H9 (cell line): ENCODE measurements at regions not wholly inside any gene's neighbourhood (a gene's known extent, or its start where the extent isn't known, plus 50 kb on each side); places are given as distances from the start of the nearest gene placed in this dataset.

Experiments used
- DNase-seq: peaks from one replicate; pipeline ENCODE4 v3.0.0-alpha.2; 2017
- H2AFZ ChIP-seq: one replicate; pipeline ENCODE4 v1.6.1; 2013; ENCODE audit warnings: mild to moderate bottlenecking, low read length, control low read depth, moderate library complexity
- H2AK5ac ChIP-seq: 2 replicates; pipeline ENCODE4 v1.6.1; 2013; ENCODE audit warnings: low read length, control low read depth, mixed read lengths; ENCODE audit not compliant: insufficient read length
- H2BK120ac ChIP-seq: one replicate; pipeline ENCODE4 v1.6.1; 2013; ENCODE audit warnings: low read depth, mild to moderate bottlenecking, low read length, control low read depth, inconsistent platforms; ENCODE audit not compliant: poor library complexity, severe bottlenecking
- H2BK12ac ChIP-seq: 2 replicates; pipeline ENCODE4 v1.6.1; 2013; ENCODE audit warnings: low read length, control low read depth, mixed read lengths, low read depth; ENCODE audit not compliant: insufficient read length
- H2BK15ac ChIP-seq: 2 replicates; pipeline ENCODE4 v1.6.1; 2013; ENCODE audit warnings: low read depth, low read length, control low read depth
- H2BK20ac ChIP-seq: one replicate; pipeline ENCODE4 v1.6.1; 2013; ENCODE audit warnings: low read depth, mild to moderate bottlenecking, low read length, control low read depth, inconsistent platforms; ENCODE audit not compliant: poor library complexity, severe bottlenecking
- H2BK5ac ChIP-seq: 2 replicates; pipeline ENCODE4 v1.6.1; 2013; ENCODE audit warnings: low read length, control low read depth, mixed read lengths; ENCODE audit not compliant: insufficient read length
- H3K14ac ChIP-seq: 2 replicates; pipeline ENCODE4 v1.6.1; 2013; ENCODE audit warnings: low read length, control low read depth; ENCODE audit not compliant: insufficient read depth
- H3K18ac ChIP-seq: 2 replicates; pipeline ENCODE4 v1.6.1; 2013; ENCODE audit warnings: low read depth, mild to moderate bottlenecking, mixed read lengths, low read length, control low read depth; ENCODE audit not compliant: insufficient read length
- H3K23ac ChIP-seq: 2 replicates; pipeline ENCODE4 v1.6.1; 2013; ENCODE audit warnings: low read length, control low read depth, mixed read lengths, low read depth; ENCODE audit not compliant: insufficient read length
- H3K23me2 ChIP-seq: 2 replicates; pipeline ENCODE4 v1.6.1; 2013; ENCODE audit warnings: low read depth, mild to moderate bottlenecking, mixed read lengths, low read length, control low read depth; ENCODE audit not compliant: insufficient read length, poor library complexity, severe bottlenecking
- H3K27ac ChIP-seq: 2 replicates; pipeline ENCODE4 v1.5.1; 2013; ENCODE audit warnings: low read length, control low read depth, mixed read lengths, low read depth; ENCODE audit not compliant: insufficient read length
- H3K27me3 ChIP-seq: 2 replicates; pipeline ENCODE4 v1.6.1; 2013; ENCODE audit warnings: low read length, control low read depth, inconsistent platforms; ENCODE audit not compliant: insufficient read depth
- H3K4ac ChIP-seq: 2 replicates; pipeline ENCODE4 v1.6.1; 2013; ENCODE audit warnings: low read depth, mild to moderate bottlenecking, control low read depth, inconsistent platforms, low read length, moderate library complexity
- H3K4me1 ChIP-seq: 2 replicates; pipeline ENCODE4 v1.6.1; 2013; ENCODE audit warnings: low read length, control low read depth, inconsistent platforms; ENCODE audit not compliant: insufficient read depth
- H3K4me2 ChIP-seq: 2 replicates; pipeline ENCODE4 v1.6.1; 2013; ENCODE audit warnings: low read length, control low read depth, mixed read lengths; ENCODE audit not compliant: insufficient read length, insufficient read depth
- H3K56ac ChIP-seq: 2 replicates; pipeline ENCODE4 v1.6.1; 2013; ENCODE audit warnings: low read depth, mild to moderate bottlenecking, mixed read lengths, low read length, control low read depth; ENCODE audit not compliant: insufficient read length
- H3K79me1 ChIP-seq: 2 replicates; pipeline ENCODE4 v1.6.1; 2013; ENCODE audit warnings: low read depth, mild to moderate bottlenecking, moderate library complexity, low read length, control low read depth, inconsistent platforms; ENCODE audit not compliant: insufficient read depth, poor library complexity, severe bottlenecking
- H3K79me2 ChIP-seq: 2 replicates; pipeline ENCODE4 v1.6.1; 2013; ENCODE audit warnings: low read length, control low read depth, inconsistent platforms; ENCODE audit not compliant: insufficient read depth
- H3K9ac ChIP-seq: 2 replicates; pipeline ENCODE4 v1.6.1; 2013; ENCODE audit warnings: low read length, control low read depth, mixed read lengths; ENCODE audit not compliant: insufficient read length; ENCODE audit errors: extremely low read depth
- H3K9me3 ChIP-seq: one replicate; pipeline ENCODE4 v1.6.1; 2013; ENCODE audit warnings: low read depth, low read length, inconsistent platforms; ENCODE audit not compliant: control insufficient read depth
- H3T11ph ChIP-seq: one replicate; pipeline ENCODE4 v1.6.1; 2013; ENCODE audit warnings: mild to moderate bottlenecking, low read length, control low read depth, inconsistent platforms
- H4K20me1 ChIP-seq: one replicate; pipeline ENCODE4 v1.6.1; 2013; ENCODE audit not compliant: control insufficient read depth, insufficient read length, insufficient read depth
- H4K5ac ChIP-seq: 2 replicates; pipeline ENCODE4 v1.6.1; 2013; ENCODE audit warnings: low read depth, mild to moderate bottlenecking, mixed read lengths, low read length, control low read depth; ENCODE audit not compliant: insufficient read length
- H4K8ac ChIP-seq: replicated peaks from 2 replicates; pipeline ENCODE4 v1.6.1; 2013; ENCODE audit warnings: low read length, control low read depth, mixed read lengths, low read depth; ENCODE audit not compliant: insufficient read length
- H4K91ac ChIP-seq: 2 replicates; pipeline ENCODE4 v1.6.1; 2013; ENCODE audit warnings: low read depth, mild to moderate bottlenecking, moderate library complexity, mixed read lengths, low read length, control low read depth; ENCODE audit not compliant: insufficient read length
- H3K27ac Mint-ChIP-seq, 3 experiments: 2 replicates in 2 of 3; 3 replicates in 1 of 3; pipeline ENCODE4 v1.8.0; 2020 to 2021; ENCODE audit warnings: mixed read lengths in 3 of 3, mild to moderate bottlenecking in 1 of 3, moderate library complexity in 1 of 3
- H3K27me3 Mint-ChIP-seq: 2 replicates; pipeline ENCODE4 v1.8.0; 2021; ENCODE audit warnings: low read depth, mild to moderate bottlenecking, moderate library complexity, mixed read lengths
- H3K36me3 Mint-ChIP-seq, 3 experiments: 2 replicates in 2 of 3; 3 replicates in 1 of 3; pipeline ENCODE4 v1.8.0; 2020 to 2021; ENCODE audit warnings: low read depth in 3 of 3, mixed read lengths in 3 of 3; ENCODE audit not compliant: insufficient read depth in 1 of 3
- H3K4me1 Mint-ChIP-seq, 2 experiments: 2 replicates each; pipeline ENCODE4 v1.8.0; 2020; ENCODE audit warnings: mixed read lengths in 2 of 2
- H3K4me3 Mint-ChIP-seq, 2 experiments: 2 replicates in 1 of 2; 3 replicates in 1 of 2; pipeline ENCODE4 v1.8.0; 2020 to 2021; ENCODE audit warnings: mild to moderate bottlenecking in 2 of 2, mixed read lengths in 2 of 2, moderate library complexity in 1 of 2
- H3K9me3 Mint-ChIP-seq, 2 experiments: 2 replicates in 1 of 2; 3 replicates in 1 of 2; pipeline ENCODE4 v1.8.0; 2020; ENCODE audit warnings: mild to moderate bottlenecking in 2 of 2, mixed read lengths in 2 of 2, moderate library complexity in 1 of 2
- WGBS: extraction: QIAGEN DNeasy Blood & Tissue Kit; methylation state at CpG from one replicate; pipeline ENCODE4 v1.1.7; 2013; ENCODE audit warnings: missing lambda C conversion rate, low lambda C conversion rate, mixed read lengths; ENCODE audit not compliant: insufficient read length; ENCODE audit errors: extremely low coverage; 5-methylcytosine and 5-hydroxymethylcytosine counted together
- TF ChIP-seq, protein P1 (sequence below): fragments of 200-600 bp; sonication (generic); conservative IDR thresholded peaks from 3 replicates; pipeline ENCODE4 v1.8.0; 2021; ENCODE audit warnings: antibody characterized with exemption, mild to moderate bottlenecking

DNA sequence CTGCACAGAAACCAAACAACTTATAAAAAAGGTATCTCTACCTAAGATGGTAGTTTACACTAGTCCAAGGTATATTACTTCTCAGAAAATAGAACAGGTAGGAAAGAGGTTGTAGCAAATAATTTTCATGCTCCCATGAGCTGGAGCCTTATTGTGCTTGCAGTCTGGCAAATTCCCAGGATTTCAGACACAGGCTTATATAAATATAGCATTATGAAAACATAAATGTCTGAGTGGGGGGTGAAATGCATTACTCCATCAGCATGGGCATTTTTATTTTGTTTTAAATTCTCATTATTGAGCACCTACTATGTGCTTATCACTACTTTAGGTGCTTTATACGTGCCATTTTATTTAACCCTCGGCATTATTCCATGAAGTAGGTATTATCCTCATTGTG is 83.0 kb upstream of the PHYHIPL start:
- no peak overlapping the region for H2AK5ac ChIP-seq
- no peak overlapping the region for H3K4me2 ChIP-seq
- H3K79me1 ChIP-seq = no peaks in the 10 kb centered on the region
- no peak overlapping the region for H3K23ac ChIP-seq
- Mint-ChIP-seq H3K27ac (no peak overlapping the region), H3K4me3 (no peak overlapping the region), H3K9me3 (no peaks in the 10 kb centered on the region), H3K36me3 (no peaks in the 10 kb centered on the region), H3K4me1 (no peaks in the 10 kb centered on the region), H3K27me3 (peaks cover 2% of the 10 kb centered on the region; the same call in 1 of the 2 replicates)
- no peaks in the 10 kb centered on the region for H3K9me3 ChIP-seq
- no peak overlapping the region for H3T11ph ChIP-seq
- no peak overlapping the region for H2BK12ac ChIP-seq
- no peak overlapping the region for H3K9ac ChIP-seq
- H4K8ac ChIP-seq = no peak overlapping the region
- H2AFZ ChIP-seq = no peak overlapping the region
- no peak overlapping the region for H2BK20ac ChIP-seq
- no peak overlapping the region for H4K91ac ChIP-seq
- H3K23me2 ChIP-seq = no peaks in the 10 kb centered on the region
- no peak overlapping the region for H2BK5ac ChIP-seq
- no peak overlapping the region for H2BK15ac ChIP-seq
- H4K5ac ChIP-seq = no peak overlapping the region
- no peak for DNase-seq
- H4K20me1 ChIP-seq = no peaks in the 10 kb centered on the region
- no peaks in the 10 kb centered on the region for H3K79me2 ChIP-seq
- no peaks in the 10 kb centered on the region for H3K27me3 ChIP-seq
- no peaks in the 10 kb centered on the region for H3K4me1 ChIP-seq
- no peak overlapping the region for H3K56ac ChIP-seq
- no peak overlapping the region for H3K27ac ChIP-seq
- TF ChIP-seq, protein P1, sequence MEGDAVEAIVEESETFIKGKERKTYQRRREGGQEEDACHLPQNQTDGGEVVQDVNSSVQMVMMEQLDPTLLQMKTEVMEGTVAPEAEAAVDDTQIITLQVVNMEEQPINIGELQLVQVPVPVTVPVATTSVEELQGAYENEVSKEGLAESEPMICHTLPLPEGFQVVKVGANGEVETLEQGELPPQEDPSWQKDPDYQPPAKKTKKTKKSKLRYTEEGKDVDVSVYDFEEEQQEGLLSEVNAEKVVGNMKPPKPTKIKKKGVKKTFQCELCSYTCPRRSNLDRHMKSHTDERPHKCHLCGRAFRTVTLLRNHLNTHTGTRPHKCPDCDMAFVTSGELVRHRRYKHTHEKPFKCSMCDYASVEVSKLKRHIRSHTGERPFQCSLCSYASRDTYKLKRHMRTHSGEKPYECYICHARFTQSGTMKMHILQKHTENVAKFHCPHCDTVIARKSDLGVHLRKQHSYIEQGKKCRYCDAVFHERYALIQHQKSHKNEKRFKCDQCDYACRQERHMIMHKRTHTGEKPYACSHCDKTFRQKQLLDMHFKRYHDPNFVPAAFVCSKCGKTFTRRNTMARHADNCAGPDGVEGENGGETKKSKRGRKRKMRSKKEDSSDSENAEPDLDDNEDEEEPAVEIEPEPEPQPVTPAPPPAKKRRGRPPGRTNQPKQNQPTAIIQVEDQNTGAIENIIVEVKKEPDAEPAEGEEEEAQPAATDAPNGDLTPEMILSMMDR = no peak
- H3K4ac ChIP-seq = no peak overlapping the region
- no peak overlapping the region for H3K14ac ChIP-seq
- H3K18ac ChIP-seq = no peak overlapping the region
- no CpG with 5 or more reads among the region's 2 CpGs for WGBS
- H2BK120ac ChIP-seq = no peak overlapping the region
